HG03064 (cell line): ENCODE measurements at regions not wholly inside any gene's neighbourhood (a gene's known extent, or its start where the extent isn't known, plus 50 kb on each side); places are given as distances from the start of the nearest gene placed in this dataset.
A peak's percentile ranks its signal among the peaks of the same experiment; 100 is the strongest.
"Not testable (repeated sequence)": the region's sequence is repeated elsewhere in the genome, so short reads cannot be mapped to it uniquely, and the experiment has no call there.

Experiments used
- ATAC-seq: cut with Tn5 transposase; IDR thresholded peaks from one replicate; pipeline ENCODE4 v1.9.1; 2021; ENCODE audit warnings: low read depth; ENCODE audit not compliant: unreplicated experiment

DNA sequence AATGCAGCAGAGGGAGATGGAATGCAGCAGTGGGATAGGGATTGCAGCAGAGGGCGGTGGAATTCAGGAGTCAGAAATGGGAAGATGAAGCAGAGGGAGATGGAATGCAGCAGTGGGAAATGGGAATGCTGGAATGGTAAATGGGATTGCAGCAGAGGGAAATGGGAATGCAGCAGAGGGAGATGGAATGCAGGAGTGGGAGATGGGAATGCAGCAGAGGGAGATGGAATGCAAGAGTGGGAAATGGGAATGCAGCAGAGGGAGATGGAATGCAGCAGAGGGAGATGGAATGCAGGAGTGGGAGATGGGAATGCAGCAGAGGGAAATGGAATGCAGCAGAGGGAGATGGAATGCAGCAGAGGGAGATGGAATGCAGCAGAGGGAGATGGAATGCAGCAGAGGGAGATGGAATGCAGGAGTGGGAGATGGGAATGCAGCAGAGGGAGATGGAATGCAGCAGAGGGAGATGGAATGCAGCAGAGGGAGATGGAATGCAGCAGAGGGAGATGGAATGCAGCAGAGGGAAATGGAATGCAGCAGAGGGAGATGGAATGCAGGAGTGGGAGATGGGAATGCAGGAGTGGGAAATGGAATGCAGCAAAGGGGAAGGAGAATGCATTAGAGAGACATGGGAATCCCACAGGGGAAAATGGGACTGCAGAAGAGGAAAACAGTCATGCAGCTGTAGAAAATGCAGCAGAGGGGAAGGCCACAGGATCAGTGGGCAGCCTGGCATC lies 329.8 kb downstream of the EMP1 start:
- ATAC-seq: not testable (repeated sequence)

DNA sequence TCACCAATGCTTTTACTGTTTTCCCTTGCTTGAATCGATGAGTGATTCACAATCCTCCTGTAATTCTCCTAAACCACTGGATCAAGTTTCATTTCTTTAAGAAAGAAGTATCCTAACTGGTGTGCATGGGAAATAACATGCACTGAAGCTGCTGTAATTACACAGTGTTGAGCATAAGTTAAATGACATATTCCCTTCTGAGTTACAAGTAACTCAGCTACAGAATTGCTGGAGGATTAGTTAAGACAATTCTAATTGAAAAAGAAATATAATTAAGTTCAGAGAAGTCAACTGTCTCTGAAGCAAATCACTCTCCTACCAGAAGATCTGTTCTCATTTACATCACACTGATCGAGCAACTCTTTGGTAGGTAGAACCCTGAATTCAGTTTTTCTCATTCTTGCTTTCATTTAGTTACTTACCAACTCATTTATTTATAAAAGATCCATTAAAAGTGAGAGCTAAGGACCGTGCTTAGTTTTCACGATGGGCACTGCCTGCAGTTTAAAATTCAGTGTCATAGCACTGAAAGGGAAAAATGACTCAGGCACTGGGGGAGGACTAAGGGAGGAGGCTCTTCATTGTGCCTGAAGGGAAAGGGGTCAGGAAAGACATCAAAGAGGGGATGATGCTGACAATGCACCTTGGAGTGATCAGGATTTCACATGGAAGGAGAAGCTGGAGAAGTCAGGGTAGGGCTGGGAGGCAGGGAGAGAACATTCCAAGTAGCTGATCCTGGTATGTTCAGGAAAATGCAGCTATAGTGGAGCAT lies 327.2 kb downstream of the EMP1 start:
- no peak for ATAC-seq

DNA sequence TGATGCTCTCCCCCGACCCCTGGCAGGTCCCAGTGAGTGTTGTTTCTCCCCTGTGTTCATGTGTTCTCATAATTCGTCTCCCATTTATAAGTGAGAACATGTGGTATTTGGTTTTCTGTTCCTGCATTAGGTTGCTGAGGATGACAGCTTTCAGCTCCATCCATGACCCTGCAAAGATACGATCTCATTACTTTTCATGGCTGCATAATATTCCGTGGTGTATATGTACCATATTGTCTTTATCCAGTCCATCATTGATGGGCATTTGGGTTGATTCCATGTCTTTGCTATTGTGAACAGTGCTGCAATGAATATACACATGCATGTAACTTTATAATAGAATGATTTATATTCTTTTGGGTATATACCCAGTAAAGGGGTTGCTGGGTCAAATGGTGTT lies 321.5 kb downstream of the EMP1 start:
- ATAC-seq: not testable (repeated sequence)

DNA sequence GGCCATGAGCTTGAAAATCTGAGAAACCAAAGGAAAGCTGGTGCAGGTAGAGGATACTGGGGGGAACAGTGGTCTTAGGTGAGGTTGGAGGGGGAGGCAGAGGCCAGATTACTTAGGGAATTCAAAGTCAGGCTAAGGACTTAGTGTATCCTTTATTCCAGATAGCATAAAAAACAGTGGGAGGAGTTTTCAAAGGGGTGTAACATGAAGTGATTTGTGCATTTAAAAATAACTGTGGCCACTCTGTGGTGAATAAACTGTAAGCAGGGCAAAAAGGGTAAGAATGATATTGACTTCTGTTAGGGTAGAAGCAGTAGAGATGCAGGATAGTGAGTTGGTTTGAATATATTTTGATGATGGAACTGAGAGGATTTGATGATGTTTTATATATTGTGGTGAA lies 313.2 kb downstream of the EMP1 start:
- ATAC-seq: no peak

DNA sequence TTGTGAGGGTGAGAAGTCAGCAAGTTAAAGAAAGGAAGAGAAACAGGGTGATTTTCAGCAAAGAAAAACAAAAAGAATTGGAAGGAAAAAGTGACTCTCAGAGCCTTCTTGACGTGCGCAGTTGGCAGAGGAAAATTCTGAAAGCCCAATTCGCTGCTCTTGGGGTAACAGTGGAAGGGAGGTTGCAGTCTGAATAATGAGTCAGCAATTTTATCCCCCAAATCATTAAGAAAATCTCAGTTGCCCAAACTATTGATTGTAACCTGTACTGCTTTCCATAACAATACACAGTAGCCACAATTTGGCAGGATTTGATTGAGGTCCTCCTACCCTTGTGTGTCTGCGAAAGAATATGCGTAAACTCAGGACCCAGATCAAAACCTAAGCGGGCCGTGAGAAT lies 309.1 kb downstream of the EMP1 start:
- ATAC-seq: no peak

DNA sequence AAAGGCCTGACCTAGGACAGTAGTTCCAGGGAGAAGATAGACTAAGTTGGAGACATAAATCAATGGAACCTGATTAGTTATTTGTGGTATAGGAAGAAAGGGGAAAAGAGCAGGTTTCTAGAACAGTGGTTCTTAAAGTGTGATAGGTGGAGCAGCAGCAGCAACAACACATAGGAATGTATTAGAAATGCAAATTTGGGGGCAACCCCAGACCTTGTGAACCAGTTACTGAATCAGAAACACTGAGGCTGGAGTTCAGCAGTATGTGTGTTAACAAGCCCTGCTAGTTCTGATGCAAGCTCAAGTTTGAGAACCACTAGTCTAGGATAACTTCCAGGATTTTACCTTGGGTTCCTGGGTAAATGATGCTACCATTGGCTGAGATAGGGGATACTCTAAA lies 308.7 kb downstream of the EMP1 start:
- no peak for ATAC-seq

DNA sequence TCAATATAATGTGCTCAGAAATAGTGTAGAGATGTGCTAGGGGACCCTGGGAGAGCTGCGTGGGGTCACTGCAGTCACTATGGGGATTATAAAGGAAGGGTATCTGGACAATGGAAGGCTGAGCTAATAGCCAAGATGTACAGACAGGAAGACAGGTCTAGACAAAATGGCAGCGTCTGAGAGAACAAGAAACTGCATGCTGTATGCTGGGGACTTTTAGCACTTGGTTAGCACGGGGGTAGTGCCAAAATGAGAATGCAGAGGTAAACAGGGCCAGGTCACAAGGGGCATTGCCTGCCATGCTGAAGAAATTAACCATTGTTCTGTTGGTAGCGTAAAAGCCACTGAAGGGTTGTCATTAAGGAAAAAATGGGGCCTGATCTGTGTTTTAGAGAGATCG lies 308.2 kb downstream of the EMP1 start:
- no peak for ATAC-seq

DNA sequence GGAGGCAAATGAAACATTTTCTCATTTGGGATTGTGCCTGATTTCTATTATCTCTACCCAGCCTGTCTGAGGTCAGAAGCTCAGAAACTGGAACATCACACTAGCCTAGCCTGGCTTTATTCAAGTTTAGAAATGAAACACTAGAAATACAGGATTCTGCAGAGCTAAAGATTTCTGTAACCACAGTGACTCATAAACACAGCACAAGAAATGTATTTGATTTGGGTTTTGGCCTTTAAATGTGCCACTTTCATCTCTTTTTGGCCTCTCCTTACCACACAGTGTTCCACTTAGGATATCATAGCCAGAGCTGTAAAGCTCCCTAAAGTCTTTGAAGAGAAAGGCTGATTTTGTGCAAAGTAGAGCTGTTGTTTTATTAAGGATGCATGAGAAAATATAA lies 307.5 kb downstream of the EMP1 start:
- ATAC-seq: no peak

DNA sequence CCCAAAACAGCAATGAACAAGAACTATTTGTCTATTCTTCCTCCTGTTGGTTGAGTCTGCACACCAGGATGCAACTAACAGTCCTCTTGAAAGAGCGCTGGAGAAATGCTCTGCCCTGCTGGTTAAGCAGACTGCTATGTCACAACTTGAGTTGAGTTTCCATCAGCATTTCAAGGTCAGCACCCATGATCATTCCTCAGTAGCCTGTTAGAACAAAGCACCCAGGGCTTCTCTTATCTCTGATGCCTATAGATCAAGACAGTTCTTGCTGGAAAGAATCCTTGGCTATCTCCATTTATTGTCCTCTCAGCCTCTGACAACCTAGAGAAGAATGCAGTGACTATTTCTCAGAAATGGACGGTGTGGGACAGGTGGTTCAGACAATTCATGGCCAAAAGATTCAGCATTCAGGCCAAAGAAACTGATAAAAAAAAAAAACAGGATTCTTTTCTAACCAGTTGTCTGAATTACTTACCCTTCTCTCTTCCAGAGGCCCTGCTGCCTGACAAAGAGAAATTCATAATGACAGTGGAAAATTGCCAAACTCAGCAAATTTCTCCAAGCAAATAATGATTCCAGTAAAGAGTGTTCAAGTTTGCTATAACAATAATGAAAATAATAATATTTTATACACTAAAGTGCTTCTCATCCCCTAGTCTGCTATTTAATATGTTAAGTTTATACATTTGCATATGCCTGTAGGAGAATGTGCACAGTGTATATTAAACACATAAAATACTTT lies 306.7 kb downstream of the EMP1 start:
- ATAC-seq: no peak

DNA sequence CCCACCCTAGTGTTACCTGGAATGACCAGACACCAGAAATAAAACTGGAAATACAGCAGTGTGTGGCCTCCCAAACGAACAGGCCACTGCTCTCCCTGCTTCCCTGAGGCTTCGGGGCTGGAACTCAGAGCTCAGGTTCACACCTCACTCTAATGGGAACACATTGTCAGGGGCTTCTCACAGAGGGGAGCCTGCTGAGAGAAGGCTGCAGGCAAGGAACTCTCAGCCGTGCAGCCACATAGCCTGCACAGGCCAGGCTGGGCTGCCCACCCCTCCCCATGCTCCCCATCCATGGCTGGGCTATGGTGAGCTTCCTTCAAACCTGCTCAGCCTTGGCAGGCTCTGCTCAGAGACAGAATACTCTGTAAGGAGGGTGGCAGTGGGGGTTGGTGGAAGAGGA lies 302.5 kb downstream of the EMP1 start:
- ATAC-seq: no peak

DNA sequence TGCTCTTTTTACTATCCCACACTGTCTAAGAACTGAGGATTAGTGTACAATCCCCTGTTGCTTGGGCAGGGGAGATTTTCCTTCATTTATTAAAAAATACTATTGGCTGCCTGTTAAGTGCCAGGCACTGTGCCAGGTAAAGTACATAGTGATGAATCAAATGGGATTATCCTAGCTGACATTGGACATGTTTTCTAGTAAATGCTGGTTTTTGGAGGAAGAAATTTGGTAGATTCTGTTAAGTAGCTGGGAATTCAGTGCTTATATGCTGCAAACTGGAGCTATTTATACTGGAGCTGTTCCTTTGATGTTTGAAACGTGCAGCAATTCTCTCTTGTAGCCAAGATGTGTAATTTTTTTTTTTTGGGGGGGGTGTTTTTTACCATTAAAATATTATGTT lies 299.6 kb downstream of the EMP1 start:
- no peak for ATAC-seq

DNA sequence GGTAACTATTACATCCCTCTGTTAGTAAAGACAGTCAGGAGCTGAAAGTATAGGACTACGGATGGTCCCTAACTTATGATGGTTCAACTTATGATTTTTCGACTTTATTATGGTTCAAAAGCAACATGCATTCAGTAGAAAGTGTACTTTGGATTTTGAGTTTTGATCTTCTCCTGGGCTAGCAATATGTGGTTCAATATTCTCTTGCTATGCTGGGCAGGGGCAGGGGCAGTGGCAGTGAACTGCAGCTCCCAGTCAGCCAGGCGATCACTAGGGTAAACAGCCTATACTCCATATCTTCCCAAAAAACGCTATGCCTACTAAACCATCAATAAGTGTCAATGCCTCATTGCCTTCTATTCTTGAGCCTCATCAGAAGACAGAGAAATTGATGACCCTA lies 292.7 kb downstream of the EMP1 start:
- no peak for ATAC-seq

DNA sequence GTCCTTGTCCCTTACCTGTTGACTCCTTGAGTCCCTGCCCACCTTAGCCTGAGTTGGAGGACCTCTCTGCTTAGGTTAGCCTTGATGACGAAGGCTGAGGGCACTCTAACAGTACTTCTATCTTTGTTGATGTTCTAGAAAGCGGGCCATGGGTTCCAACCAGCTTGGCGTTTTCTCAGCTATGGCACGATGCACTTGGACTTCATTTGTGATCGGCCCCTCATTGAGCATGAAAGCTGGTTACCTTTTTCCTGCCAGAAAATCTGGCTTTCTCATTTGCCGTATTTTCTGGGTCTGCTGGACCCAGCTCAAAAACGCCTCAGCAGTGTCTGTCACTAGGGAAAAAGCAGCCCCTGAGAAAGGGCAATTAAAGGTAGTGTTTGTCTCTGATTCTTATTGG lies 290.8 kb downstream of the EMP1 start:
- no peak for ATAC-seq

DNA sequence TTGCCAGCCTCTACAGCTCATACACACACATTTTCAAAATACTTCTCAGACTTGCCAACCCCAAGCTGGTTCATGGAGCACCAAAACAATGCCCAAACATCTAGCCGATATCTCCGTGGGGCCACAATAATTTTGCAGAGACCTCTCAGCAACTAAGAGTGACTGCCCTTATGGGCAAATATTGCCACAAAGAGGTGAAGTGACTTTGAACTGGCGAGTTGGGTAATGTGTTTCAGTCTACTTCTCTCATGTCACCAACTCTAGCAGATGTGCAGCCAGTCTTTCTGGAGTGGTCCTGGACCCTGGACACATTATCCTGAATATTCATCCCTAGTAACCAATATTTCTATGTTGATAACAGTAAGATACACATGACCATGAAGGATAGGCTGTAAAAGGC lies 290.3 kb downstream of the EMP1 start:
- no peak for ATAC-seq

DNA sequence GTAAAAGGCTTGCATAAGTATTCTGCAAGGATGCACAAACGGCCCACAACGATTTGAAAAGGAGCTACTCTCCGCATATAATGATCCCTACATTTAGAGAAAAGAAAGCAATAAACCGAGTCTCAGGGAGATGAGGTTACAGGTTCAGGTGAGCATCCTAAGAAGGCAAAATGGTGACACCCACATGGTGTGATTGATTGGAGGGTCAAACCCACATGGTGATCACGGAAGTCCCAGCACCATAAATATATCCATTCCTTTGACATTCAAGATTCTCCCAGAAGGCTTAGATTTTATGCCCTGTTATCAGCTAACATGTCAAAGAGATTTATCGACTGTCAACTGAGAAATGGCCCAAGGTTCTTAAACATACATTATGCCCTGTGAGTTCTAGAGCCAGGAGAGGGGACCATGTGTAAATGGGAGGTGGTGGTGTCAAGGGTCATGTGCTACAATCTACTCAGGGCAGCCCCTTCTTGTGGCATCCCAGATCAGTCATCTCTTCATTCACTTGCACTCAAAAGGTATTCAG lies 282.2 kb downstream of the EMP1 start:
- ATAC-seq: no peak

DNA sequence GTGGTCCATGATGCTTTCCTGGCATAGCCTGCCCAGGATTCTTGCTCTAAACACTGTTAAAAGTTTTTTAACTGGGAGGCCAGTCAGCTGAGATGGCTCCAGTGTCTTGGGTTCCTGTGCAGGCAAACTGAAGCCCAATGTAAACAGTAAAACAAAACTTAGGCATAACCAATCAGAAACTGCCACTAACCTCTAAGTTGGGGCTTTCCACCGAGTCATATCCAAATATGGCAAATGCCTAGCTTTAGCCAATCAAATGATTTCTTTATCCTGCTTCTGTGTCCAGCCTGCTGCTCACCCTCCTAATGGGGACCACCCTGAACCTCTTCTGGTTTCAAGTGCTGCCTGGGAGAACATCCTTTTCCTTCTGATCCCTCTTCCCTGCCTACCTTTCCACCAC lies 277.9 kb downstream of the EMP1 start:
- no peak for ATAC-seq

DNA sequence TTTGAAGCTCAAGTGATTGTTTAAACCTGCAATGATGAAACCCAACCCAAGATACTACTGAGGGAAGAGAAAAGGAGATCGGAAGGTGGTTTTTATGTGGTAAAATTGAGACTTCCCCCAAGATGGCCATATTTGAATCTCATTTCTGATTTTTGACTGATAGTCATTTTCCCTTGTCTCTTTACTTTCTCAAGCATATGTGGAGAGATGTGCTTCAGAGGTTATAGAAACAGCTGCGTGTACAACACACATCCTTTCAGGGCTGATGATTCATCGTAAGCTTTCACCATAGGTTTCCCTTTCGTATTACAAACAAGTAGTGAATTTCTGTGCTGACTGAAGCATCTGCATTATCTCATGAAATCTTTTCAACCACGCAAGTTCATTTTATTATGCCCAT lies 276.2 kb downstream of the EMP1 start:
- peak; percentile 99 for ATAC-seq

DNA sequence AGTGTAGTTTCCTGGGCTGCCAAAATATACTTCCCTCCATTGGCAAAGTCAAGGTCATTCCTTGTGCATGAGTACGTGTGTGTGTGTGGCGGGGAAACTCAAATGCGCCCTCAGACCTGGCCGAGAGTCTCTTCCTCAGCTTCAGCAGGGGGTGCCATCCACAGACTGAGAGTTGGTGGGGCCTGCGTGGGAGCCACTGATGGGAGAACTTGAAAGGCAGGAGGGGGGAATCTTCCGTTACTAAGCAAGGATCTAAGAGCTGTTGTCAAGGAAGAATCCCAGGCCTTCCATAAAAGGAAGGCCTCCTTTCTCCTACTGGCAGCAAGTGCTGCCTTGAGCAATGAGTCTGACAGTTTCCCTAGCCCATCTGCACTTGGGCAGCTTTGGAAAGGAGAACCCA lies 274.9 kb downstream of the EMP1 start:
- no peak for ATAC-seq

DNA sequence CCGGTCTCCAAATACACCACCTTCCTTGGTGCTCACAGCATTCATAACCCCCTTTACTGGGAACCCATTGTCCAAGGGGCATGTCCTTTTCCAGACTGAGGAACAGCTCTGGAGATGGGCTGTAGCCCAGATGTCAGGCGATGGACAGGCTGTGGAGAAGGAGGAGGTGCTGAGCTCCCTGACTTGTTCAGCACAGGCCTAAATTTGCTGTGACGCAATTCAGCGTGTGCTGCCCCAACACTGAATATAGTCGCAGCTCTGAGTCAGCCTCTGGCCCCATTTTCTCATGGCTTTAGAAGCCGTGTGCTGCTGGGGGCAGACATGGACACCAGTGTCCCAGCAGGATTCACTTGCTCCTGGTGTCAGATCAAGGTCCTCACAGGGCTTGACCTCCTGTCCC lies 269.1 kb downstream of the EMP1 start:
- ATAC-seq: no peak

DNA sequence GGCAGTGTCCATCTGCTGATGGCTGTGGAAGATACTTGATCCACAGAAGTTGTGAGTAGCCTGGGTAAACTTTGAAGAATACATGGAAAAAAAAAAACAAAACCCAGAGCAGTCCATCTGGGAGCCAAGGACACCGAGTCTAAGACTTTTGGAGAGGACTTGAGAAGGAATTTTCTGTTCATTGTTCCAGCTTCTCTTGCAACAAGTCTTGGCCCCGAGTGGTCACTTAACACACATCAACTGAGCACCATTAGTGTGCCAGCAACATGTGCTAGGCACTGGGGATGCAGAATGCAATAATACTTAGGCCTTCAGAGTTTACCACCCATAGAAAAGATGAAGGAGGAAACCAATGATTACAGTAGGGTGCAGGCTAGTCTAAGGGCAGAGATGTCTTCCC lies 266.7 kb downstream of the EMP1 start:
- no peak for ATAC-seq

DNA sequence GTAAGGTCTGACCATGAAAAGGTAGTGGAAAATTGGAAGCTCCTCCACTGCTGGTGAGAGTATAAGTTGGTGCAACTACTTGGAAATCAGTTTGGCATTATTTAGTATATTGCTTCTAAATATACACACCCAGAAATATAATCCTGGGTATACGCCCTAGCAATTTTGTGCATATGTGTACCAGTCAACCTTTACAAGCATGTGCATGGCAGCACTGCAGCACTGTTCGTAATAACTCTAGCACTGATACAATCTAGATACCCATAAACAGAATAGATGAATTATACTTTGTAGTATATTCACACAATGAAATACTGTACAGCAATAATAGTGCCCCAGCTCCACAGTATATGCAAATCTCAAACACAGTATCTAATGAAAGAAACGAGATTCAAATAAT lies 265.9 kb downstream of the EMP1 start:
- ATAC-seq: no peak
